MM.1S (cell line): ENCODE measurements at regions not wholly inside any gene's neighbourhood (a gene's known extent, or its start where the extent isn't known, plus 50 kb on each side); places are given as distances from the start of the nearest gene placed in this dataset.

Source experiments
- DNase-seq: peaks from one replicate; pipeline ENCODE4 v3.0.0-alpha.2; 2015
- H2AFZ ChIP-seq: fragments of 300-600 bp; sonication (generic); 2 replicates; pipeline ENCODE4 v1.6.0; 2016; ENCODE audit warnings: antibody characterized with exemption, low read length
- H3F3A ChIP-seq: fragments of 300-600 bp; sonication (generic); 2 replicates; pipeline ENCODE4 v1.6.1; 2016; ENCODE audit warnings: mild to moderate bottlenecking, antibody characterized with exemption, low read length, moderate library complexity, mixed read lengths; ENCODE audit not compliant: insufficient read depth
- H3K27ac ChIP-seq: fragments of 300-600 bp; sonication (generic); 2 replicates; pipeline ENCODE4 v1.5.1; 2016; ENCODE audit warnings: mild to moderate bottlenecking, low read length
- H3K27me3 ChIP-seq: fragments of 300-600 bp; sonication (generic); replicated peaks from 2 replicates; pipeline ENCODE4 v1.6.0; 2016; ENCODE audit warnings: low read length; ENCODE audit not compliant: insufficient read depth
- H3K36me3 ChIP-seq: fragments of 300-600 bp; sonication (generic); replicated peaks from 2 replicates; pipeline ENCODE4 v1.6.1; 2016; ENCODE audit warnings: mild to moderate bottlenecking, low read length, mixed read lengths; ENCODE audit not compliant: insufficient read depth
- H3K4me1 ChIP-seq: fragments of 300-600 bp; sonication (generic); 2 replicates; pipeline ENCODE4 v1.6.1; 2016; ENCODE audit warnings: low read length, mixed read lengths
- H3K4me2 ChIP-seq: fragments of 300-600 bp; sonication (generic); 2 replicates; pipeline ENCODE4 v1.6.0; 2016; ENCODE audit warnings: low read depth, low read length
- H3K4me3 ChIP-seq: fragments of 300-600 bp; sonication (generic); 2 replicates; pipeline ENCODE4 v1.5.1; 2016; ENCODE audit warnings: low read length, mixed read lengths
- H3K79me2 ChIP-seq: fragments of 300-600 bp; sonication (generic); 2 replicates; pipeline ENCODE4 v1.6.1; 2016; ENCODE audit warnings: mixed run types, low read length, mixed read lengths
- H3K9ac ChIP-seq: fragments of 300-600 bp; sonication (generic); 2 replicates; pipeline ENCODE4 v1.6.1; 2016; ENCODE audit warnings: low read length, mixed read lengths
- H3K9me2 ChIP-seq: fragments of 300-600 bp; sonication (generic); replicated peaks from 2 replicates; pipeline ENCODE4 v1.6.1; 2016; ENCODE audit warnings: mild to moderate bottlenecking, low read length, mixed read lengths; ENCODE audit not compliant: insufficient read depth
- H3K9me3 ChIP-seq: fragments of 300-600 bp; sonication (generic); replicated peaks from 2 replicates; pipeline ENCODE4 v1.6.1; 2016; ENCODE audit warnings: mild to moderate bottlenecking, low read length, mixed read lengths; ENCODE audit not compliant: insufficient read depth
- H4K20me1 ChIP-seq: fragments of 300-600 bp; sonication (generic); 2 replicates; pipeline ENCODE4 v1.6.1; 2016; ENCODE audit warnings: mild to moderate bottlenecking, low read length, moderate library complexity, mixed read lengths; ENCODE audit not compliant: insufficient read depth
- EZH2 ChIP-seq: fragments of 300-600 bp; sonication (generic); optimal IDR thresholded peaks from 2 replicates; pipeline ENCODE3; 2017; ENCODE audit warnings: low read depth, mild to moderate bottlenecking, antibody characterized with exemption, low read length, mixed read lengths
- EZH2phosphoT487 ChIP-seq: fragments of 300-600 bp; sonication (generic); IDR thresholded peaks from 2 replicates; pipeline ENCODE4 v1.6.1; 2018; ENCODE audit warnings: antibody characterized with exemption, low read length
- TF ChIP-seq, protein P1 (sequence below): fragments of 300-600 bp; sonication (generic); IDR thresholded peaks from 2 replicates; pipeline ENCODE4 v1.5.1; 2016; ENCODE audit warnings: antibody characterized with exemption, low read length, mixed read lengths

DNA sequence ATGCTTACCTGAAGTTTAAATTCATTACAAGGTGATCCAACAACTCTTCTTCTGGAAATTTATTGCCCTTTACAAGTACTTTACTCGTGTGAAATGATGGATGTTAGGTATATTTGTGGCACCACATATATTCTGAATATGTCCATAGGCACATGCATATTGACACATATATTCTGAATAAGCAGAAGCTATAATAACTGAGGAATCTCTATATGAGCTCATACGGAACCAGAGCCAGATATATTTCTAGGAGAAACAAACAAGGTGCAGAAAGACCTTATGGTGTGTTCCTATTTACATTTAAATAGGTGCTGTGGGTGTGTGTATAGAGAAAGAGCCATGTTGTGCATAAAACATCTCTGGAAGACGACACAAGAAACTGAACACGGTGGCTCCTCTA, 456.1 kb upstream of the NPVF start:
- TF ChIP-seq, protein P1, sequence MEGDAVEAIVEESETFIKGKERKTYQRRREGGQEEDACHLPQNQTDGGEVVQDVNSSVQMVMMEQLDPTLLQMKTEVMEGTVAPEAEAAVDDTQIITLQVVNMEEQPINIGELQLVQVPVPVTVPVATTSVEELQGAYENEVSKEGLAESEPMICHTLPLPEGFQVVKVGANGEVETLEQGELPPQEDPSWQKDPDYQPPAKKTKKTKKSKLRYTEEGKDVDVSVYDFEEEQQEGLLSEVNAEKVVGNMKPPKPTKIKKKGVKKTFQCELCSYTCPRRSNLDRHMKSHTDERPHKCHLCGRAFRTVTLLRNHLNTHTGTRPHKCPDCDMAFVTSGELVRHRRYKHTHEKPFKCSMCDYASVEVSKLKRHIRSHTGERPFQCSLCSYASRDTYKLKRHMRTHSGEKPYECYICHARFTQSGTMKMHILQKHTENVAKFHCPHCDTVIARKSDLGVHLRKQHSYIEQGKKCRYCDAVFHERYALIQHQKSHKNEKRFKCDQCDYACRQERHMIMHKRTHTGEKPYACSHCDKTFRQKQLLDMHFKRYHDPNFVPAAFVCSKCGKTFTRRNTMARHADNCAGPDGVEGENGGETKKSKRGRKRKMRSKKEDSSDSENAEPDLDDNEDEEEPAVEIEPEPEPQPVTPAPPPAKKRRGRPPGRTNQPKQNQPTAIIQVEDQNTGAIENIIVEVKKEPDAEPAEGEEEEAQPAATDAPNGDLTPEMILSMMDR = no peak
- TF ChIP-seq EZH2phosphoT487 (no peak), EZH2 (no peak)
- Histone ChIP-seq H3K27me3 (no peaks in the 10 kb centered on the region), H2AFZ (no peak overlapping the region), H3K9me2 (no peaks in the 10 kb centered on the region), H3K9me3 (no peaks in the 10 kb centered on the region), H4K20me1 (no peaks in the 10 kb centered on the region), H3K79me2 (no peaks in the 10 kb centered on the region), H3K9ac (no peak overlapping the region), H3K27ac (no peak overlapping the region), H3K4me2 (no peak overlapping the region), H3K4me3 (no peak overlapping the region), H3F3A (no peaks in the 10 kb centered on the region), H3K36me3 (no peaks in the 10 kb centered on the region), H3K4me1 (no peaks in the 10 kb centered on the region)
- DNase-seq = no peak

DNA sequence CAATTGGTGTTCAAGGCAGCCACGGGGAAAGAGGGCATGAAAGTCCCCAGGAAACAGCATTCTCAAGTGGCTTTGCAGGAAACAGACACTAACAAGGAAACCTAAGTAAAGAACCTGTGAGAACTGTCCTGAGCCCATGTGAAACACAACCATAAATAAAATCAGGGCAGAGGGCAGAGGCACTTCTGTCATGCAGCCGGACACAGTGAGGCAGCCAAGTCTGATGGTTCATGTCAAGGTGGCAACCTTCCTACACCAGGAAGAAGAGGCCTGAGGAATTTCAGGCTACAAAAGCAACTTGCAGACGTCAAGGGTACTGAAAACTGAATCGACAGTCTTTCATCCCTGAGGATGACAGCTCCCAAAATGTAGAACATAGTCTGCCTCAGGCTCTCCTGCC, 458.2 kb upstream of the NPVF start:
- Histone ChIP-seq H3K36me3 (no peaks in the 10 kb centered on the region), H3K4me2 (no peak overlapping the region), H3F3A (no peaks in the 10 kb centered on the region), H3K4me3 (no peak overlapping the region), H3K4me1 (no peaks in the 10 kb centered on the region), H3K9me2 (no peaks in the 10 kb centered on the region), H3K9ac (no peak overlapping the region), H2AFZ (no peak overlapping the region), H4K20me1 (no peaks in the 10 kb centered on the region), H3K27me3 (no peaks in the 10 kb centered on the region), H3K27ac (no peak overlapping the region), H3K79me2 (no peaks in the 10 kb centered on the region), H3K9me3 (no peaks in the 10 kb centered on the region)
- no peak for DNase-seq
- no peak for TF ChIP-seq EZH2
- TF ChIP-seq, protein P1 = no peak
- no peak for TF ChIP-seq EZH2phosphoT487

DNA sequence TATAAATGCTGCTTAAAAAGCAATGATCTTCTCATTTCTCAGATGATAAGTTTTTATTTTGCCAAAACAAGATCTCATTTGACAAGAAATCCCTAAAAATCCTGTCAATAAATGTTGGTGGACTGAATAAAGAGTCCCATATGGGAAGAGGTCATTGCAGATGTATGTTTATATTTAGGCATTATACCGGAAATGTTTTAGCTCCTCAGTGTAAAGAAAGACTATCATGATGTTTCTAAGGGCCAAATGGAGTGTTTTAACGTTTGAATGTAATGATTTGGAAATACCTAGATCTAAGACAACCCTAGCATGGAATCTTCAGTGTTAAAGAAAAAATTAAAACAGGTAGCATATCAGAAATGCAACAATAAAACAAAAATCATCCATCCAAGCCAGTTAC, 457.8 kb upstream of the NFE2L3 start:
- no peaks in the 10 kb centered on the region for H3K27me3 ChIP-seq
- no peaks in the 10 kb centered on the region for H4K20me1 ChIP-seq
- TF ChIP-seq, protein P1 = no peak
- no peak for TF ChIP-seq EZH2phosphoT487
- no peak for TF ChIP-seq EZH2
- H3K4me3 ChIP-seq = no peak overlapping the region
- H3K9ac ChIP-seq = no peak overlapping the region
- 0 out of 2 replicates have a peak, but pooled peaks cover 10% of the 10 kb centered on the region for H3K4me1 ChIP-seq
- H3K9me3 ChIP-seq = no peaks in the 10 kb centered on the region
- no peak overlapping the region for H3K27ac ChIP-seq
- no peaks in the 10 kb centered on the region for H3F3A ChIP-seq
- H3K36me3 ChIP-seq = no peaks in the 10 kb centered on the region
- H3K9me2 ChIP-seq = no peaks in the 10 kb centered on the region
- DNase-seq = no peak
- peak overlapping the region; percentile 17; the same call in 1 of the 2 replicates for H2AFZ ChIP-seq
- H3K79me2 ChIP-seq = no peaks in the 10 kb centered on the region
- peak overlapping the region; percentile 2; the same call in 1 of the 2 replicates for H3K4me2 ChIP-seq
